A673 (cell line): ENCODE measurements at regions not wholly inside any gene's neighbourhood (a gene's known extent, or its start where the extent isn't known, plus 50 kb on each side); places are given as distances from the start of the nearest gene placed in this dataset.

Experiments used
- BruUV-seq: library from RNA; stranded (reverse); fragments of 400-500 nt; replicated peaks from 2 replicates; lab custom pipeline; 2021; lab: Mats Ljungman, UMichigan
- CTCF ChIA-PET: fragments of 300-600 bp; sonication (Branson Sonifier 250); formaldehyde crosslinking; loops from one replicate; lab custom pipeline; 2022; ENCODE audit warnings: antibody characterized with exemption; lab: Charles Lee
- POLR2A ChIA-PET: fragments of 300-600 bp; sonication (Branson Sonifier 250); formaldehyde crosslinking; loops from one replicate; lab custom pipeline; 2022; ENCODE audit warnings: antibody characterized with exemption; ENCODE audit not compliant: low non-redundant PET; lab: Charles Lee
- DNase-seq: peaks from one replicate; pipeline ENCODE4 v3.0.0-alpha.2; 2015; ENCODE audit warnings: low spot score
- H3K27ac ChIP-seq: fragments of 200-600 bp; sonication (generic); 2 replicates; pipeline ENCODE4 v1.5.1; 2016; ENCODE audit warnings: mixed run types, low read depth, mild to moderate bottlenecking, mixed read lengths, antibody characterized with exemption, low read length; ENCODE audit not compliant: poor library complexity, severe bottlenecking
- H3K27me3 ChIP-seq: fragments of 200-600 bp; sonication (generic); replicated peaks from 2 replicates; pipeline ENCODE4 v1.6.1; 2017; ENCODE audit warnings: mixed run types, low read depth, mild to moderate bottlenecking, mixed read lengths, antibody characterized with exemption, low read length; ENCODE audit not compliant: insufficient read depth, poor library complexity
- H3K36me3 ChIP-seq: fragments of 200-600 bp; sonication (generic); 2 replicates; pipeline ENCODE4 v1.6.1; 2016; ENCODE audit warnings: mixed run types, mild to moderate bottlenecking, mixed read lengths, antibody characterized with exemption, low read length; ENCODE audit not compliant: insufficient read depth, poor library complexity, severe bottlenecking
- H3K4me1 ChIP-seq: fragments of 200-600 bp; sonication (generic); 2 replicates; pipeline ENCODE4 v1.6.1; 2017; ENCODE audit warnings: mixed run types, mild to moderate bottlenecking, mixed read lengths, antibody characterized with exemption, low read length; ENCODE audit not compliant: insufficient read depth, poor library complexity, severe bottlenecking
- H3K4me3 ChIP-seq: fragments of 200-600 bp; sonication (generic); 2 replicates; pipeline ENCODE4 v1.5.1; 2016; ENCODE audit warnings: low read depth, mixed run types, mild to moderate bottlenecking, mixed read lengths, low read length; ENCODE audit not compliant: poor library complexity, severe bottlenecking
- H3K9me3 ChIP-seq: fragments of 200-600 bp; sonication (generic); 2 replicates; pipeline ENCODE4 v1.6.1; 2016; ENCODE audit warnings: mixed run types, low read depth, mild to moderate bottlenecking, mixed read lengths, antibody characterized with exemption, low read length; ENCODE audit not compliant: poor library complexity, severe bottlenecking
- EZH2 ChIP-seq: fragments of 200-600 bp; sonication (generic); IDR thresholded peaks from 2 replicates; pipeline ENCODE4 v1.6.1; 2017; ENCODE audit warnings: borderline replicate concordance, low read depth, mild to moderate bottlenecking, mixed read lengths, antibody characterized with exemption, low read length; ENCODE audit not compliant: poor library complexity, severe bottlenecking
- intact Hi-C: fragments of 100-400 bp; cut with micrococcal nuclease; formaldehyde crosslinking; loops from one replicate; pipeline ENCODE4 v1.10.0; 2022; ENCODE audit not compliant: unreplicated experiment
- TF ChIP-seq, protein P1 (sequence below): fragments of 300-800, 200-600 bp; sonication (generic); conservative IDR thresholded peaks from 2 replicates; pipeline ENCODE4 v1.5.1; 2017; ENCODE audit warnings: low read depth, mild to moderate bottlenecking, antibody characterized with exemption, low read length, moderate library complexity, mixed read lengths

DNA sequence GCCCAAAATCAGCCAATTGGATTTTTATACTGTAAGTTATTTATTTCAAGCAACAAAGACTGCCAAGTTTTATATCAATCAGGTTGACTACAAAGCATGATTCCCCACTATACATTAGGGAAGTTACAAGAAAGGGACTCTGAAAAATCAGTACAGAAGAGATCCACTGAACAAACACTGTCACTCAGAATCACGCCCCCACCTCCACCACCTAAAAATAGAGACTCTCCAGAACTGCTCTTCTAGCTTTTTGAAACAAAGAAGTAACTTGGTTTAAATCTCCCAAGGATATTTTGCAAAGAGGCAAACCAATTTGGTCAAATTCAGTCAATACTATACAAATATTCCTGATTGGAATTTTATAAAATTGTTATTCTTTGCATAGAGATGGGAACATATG, 438.0 kb downstream of the HTR1A start:
- H3K27me3 ChIP-seq = no peaks in the 10 kb centered on the region
- ChIA-PET CTCF (no interaction called here), POLR2A (no interaction called here)
- intact Hi-C loops = no loop called here
- no peaks in the 10 kb centered on the region for H3K36me3 ChIP-seq
- H3K9me3 ChIP-seq = peaks cover 8% of the 10 kb centered on the region
- no peak overlapping the region for H3K4me3 ChIP-seq
- no peaks in the 10 kb centered on the region for H3K4me1 ChIP-seq
- no peak overlapping the region for H3K27ac ChIP-seq
- no TSS peak for BruUV-seq
- TF ChIP-seq, protein P1, sequence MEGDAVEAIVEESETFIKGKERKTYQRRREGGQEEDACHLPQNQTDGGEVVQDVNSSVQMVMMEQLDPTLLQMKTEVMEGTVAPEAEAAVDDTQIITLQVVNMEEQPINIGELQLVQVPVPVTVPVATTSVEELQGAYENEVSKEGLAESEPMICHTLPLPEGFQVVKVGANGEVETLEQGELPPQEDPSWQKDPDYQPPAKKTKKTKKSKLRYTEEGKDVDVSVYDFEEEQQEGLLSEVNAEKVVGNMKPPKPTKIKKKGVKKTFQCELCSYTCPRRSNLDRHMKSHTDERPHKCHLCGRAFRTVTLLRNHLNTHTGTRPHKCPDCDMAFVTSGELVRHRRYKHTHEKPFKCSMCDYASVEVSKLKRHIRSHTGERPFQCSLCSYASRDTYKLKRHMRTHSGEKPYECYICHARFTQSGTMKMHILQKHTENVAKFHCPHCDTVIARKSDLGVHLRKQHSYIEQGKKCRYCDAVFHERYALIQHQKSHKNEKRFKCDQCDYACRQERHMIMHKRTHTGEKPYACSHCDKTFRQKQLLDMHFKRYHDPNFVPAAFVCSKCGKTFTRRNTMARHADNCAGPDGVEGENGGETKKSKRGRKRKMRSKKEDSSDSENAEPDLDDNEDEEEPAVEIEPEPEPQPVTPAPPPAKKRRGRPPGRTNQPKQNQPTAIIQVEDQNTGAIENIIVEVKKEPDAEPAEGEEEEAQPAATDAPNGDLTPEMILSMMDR = no peak
- DNase-seq = no peak

DNA sequence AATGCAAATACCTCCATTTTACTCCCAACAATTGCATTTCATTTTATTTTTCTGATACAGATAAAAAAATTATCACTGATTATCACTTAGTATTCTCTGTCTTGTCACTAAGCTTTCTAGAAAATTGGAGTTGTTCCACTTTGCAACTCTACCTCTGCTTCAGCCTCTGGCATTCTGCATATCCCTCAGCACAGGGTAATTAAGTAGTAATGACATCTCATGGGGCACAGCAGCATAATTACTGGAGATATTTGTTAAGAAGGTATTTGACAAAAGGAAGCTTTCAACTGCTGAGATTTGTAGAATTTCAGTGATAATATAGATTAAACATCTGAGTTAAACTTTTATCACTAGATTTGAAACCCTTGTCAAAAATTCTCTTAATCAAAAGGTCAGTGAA, 446.2 kb downstream of the HTR1A start:
- H3K4me3 ChIP-seq = no peak overlapping the region
- TF ChIP-seq EZH2 = no peak
- TF ChIP-seq, protein P1 = no peak
- ChIA-PET POLR2A (no interaction called here), CTCF (no interaction called here)
- no peaks in the 10 kb centered on the region for H3K27me3 ChIP-seq
- no peaks in the 10 kb centered on the region for H3K4me1 ChIP-seq
- intact Hi-C loops = no loop called here
- H3K36me3 ChIP-seq = no peaks in the 10 kb centered on the region
- H3K27ac ChIP-seq = no peak overlapping the region
- DNase-seq = no peak
- peaks cover 4% of the 10 kb centered on the region for H3K9me3 ChIP-seq
- BruUV-seq = no TSS peak

DNA sequence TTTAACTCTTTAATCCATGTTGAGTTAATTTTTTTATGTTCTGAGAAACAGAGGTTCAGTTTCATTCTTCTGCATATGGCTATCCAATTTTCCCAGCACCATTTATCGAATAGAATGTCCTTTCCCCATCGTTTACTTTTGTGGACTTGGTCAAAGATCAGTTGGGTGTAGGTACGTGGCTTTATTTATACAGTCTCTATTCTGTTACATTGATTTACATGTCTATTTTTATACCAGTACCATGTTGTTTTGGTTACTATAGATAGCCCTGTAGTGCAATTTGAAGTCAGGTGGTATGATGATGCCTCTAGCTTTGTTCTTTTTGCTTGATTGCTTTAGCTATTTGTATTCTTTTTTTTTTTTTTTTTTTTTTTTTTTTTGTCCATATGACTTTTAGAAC, 462.0 kb downstream of the HTR1A start:
- Histone ChIP-seq H3K27me3 (no peaks in the 10 kb centered on the region), H3K36me3 (no peaks in the 10 kb centered on the region), H3K4me3 (no peak overlapping the region), H3K27ac (no peak overlapping the region), H3K9me3 (no peaks in the 10 kb centered on the region), H3K4me1 (no peaks in the 10 kb centered on the region)
- no peak for DNase-seq
- no peak for TF ChIP-seq EZH2
- TF ChIP-seq, protein P1 = no peak
- no TSS peak for BruUV-seq
- POLR2A ChIA-PET = no interaction called here
- CTCF ChIA-PET = no interaction called here
- intact Hi-C loops = no loop called here
